CD4-positive, alpha-beta T cell (primary cell): ENCODE measurements at regions not wholly inside any gene's neighbourhood (a gene's known extent, or its start where the extent isn't known, plus 50 kb on each side); places are given as distances from the start of the nearest gene placed in this dataset.

ENCODE experiments used
- ATAC-seq: fragments of 200-7000 bp; cut with Tn5 transposase; one replicate; pipeline ENCODE4 v1.10.0; 2022; ENCODE audit warnings: mild to moderate bottlenecking; ENCODE audit not compliant: poor library complexity
- CTCF ChIA-PET: fragments of 350-600 bp; sonication (Branson Sonifier 250); formaldehyde crosslinking; loops from one replicate; lab custom pipeline; 2021; ENCODE audit warnings: antibody characterized with exemption, inconsistent platforms; lab: Charles Lee
- POLR2A ChIA-PET: fragments of 350-600 bp; sonication (Branson Sonifier 250); formaldehyde crosslinking; loops from one replicate; lab custom pipeline; 2021; ENCODE audit warnings: antibody characterized with exemption, inconsistent platforms; lab: Charles Lee
- DNase-seq, 14 experiments: peaks; one replicate each; pipeline ENCODE4 v3.0.0-alpha.2; 2013 to 2020; ENCODE audit warnings: mixed read lengths in 2 of 14
- H3K27ac ChIP-seq, 2 donors: one replicate each; pipeline versions ENCODE4 v1.5.1 to v1.7.0; 2013; ENCODE audit warnings: low read length in 2 of 2, low read depth in 1 of 2, mild to moderate bottlenecking in 1 of 2
- H3K27me3 ChIP-seq, 2 experiments: 1 replicate in 1 of 2; 2 replicates in 1 of 2; pipeline versions ENCODE4 v1.6.1 to v1.7.0; 2013; ENCODE audit warnings: low read length in 2 of 2, control low read depth in 1 of 2, mild to moderate bottlenecking in 1 of 2, moderate library complexity in 1 of 2; ENCODE audit not compliant: insufficient read depth in 2 of 2, control insufficient read depth in 1 of 2
- H3K36me3 ChIP-seq: one replicate; pipeline ENCODE4 v1.6.1; 2013; ENCODE audit warnings: low read length, control low read depth; ENCODE audit not compliant: insufficient read depth
- H3K4me1 ChIP-seq: one replicate; pipeline ENCODE4 v1.6.1; 2013; ENCODE audit warnings: low read length, control low read depth; ENCODE audit not compliant: insufficient read depth
- H3K4me3 ChIP-seq: one replicate; pipeline ENCODE4 v1.5.1; 2013; ENCODE audit warnings: mild to moderate bottlenecking, low read length, moderate library complexity
- H3K9me3 ChIP-seq, 2 experiments: 1 replicate in 1 of 2; 2 replicates in 1 of 2; pipeline versions ENCODE4 v1.6.1 to v1.7.0; 2013; ENCODE audit warnings: low read length in 2 of 2, mild to moderate bottlenecking in 2 of 2, control low read depth in 1 of 2, moderate library complexity in 1 of 2; ENCODE audit not compliant: control insufficient read depth in 1 of 2, insufficient read depth in 1 of 2
- H3K27ac Mint-ChIP-seq: one replicate; pipeline ENCODE4 v1.8.0; 2020; ENCODE audit warnings: mixed read lengths
- H3K27me3 Mint-ChIP-seq: one replicate; pipeline ENCODE4 v1.8.0; 2021; ENCODE audit warnings: mixed read lengths
- H3K36me3 Mint-ChIP-seq: one replicate; pipeline ENCODE4 v1.8.0; 2021; ENCODE audit warnings: low read depth, mixed read lengths
- H3K4me1 Mint-ChIP-seq: one replicate; pipeline ENCODE4 v1.8.0; 2021; ENCODE audit warnings: low read depth, mixed read lengths
- H3K4me3 Mint-ChIP-seq: one replicate; pipeline ENCODE4 v1.8.0; 2020; ENCODE audit warnings: mild to moderate bottlenecking, mixed read lengths
- H3K9me3 Mint-ChIP-seq: one replicate; pipeline ENCODE4 v1.8.0; 2020; ENCODE audit warnings: mixed read lengths
- intact Hi-C, 2 experiments: fragments of 100-400 bp; cut with DNase I in 1 of 2; cut with micrococcal nuclease in 1 of 2; formaldehyde crosslinking; loops; one replicate each; pipeline versions ENCODE4 v1.15.1 to v1.9.0; 2023 to 2025; cut with DNase I, micrococcal nuclease
- TF ChIP-seq, protein P1 (sequence below): fragments of 200-600 bp; IDR thresholded peaks from one replicate; pipeline ENCODE4 v1.8.0; 2022; ENCODE audit warnings: antibody characterized with exemption, mild to moderate bottlenecking

DNA sequence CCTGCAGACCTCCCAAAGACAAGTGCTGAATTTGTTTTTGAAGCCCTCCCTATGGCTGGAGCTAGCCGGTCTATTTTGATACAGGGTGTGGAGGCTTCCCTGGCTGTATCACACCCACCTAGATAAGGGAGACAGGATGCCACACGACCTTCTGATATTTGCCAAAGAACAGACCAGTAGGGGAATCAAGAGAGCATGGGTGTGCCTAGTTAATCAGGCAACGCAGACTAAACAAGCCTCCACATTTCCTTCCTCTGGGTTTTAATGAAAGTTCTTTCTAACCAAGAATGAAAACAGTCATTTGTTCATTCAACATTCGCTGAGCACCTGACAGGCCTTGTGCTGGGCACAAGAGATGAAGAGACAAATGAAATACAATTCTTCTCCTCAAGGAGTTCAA, 446.8 kb downstream of the PLPP3 start:
- intact Hi-C loops: no loop called here
- no peak for ATAC-seq
- Mint-ChIP-seq H3K4me1 (peaks cover 4% of the 10 kb centered on the region), H3K4me3 (no peak overlapping the region), H3K9me3 (no peaks in the 10 kb centered on the region), H3K27me3 (no peaks in the 10 kb centered on the region), H3K36me3 (no peaks in the 10 kb centered on the region), H3K27ac (no peak overlapping the region)
- CTCF ChIA-PET: no interaction called here
- no peaks in the 10 kb centered on the region for H3K9me3 ChIP-seq
- no peaks in the 10 kb centered on the region for H3K27me3 ChIP-seq
- TF ChIP-seq, protein P1, sequence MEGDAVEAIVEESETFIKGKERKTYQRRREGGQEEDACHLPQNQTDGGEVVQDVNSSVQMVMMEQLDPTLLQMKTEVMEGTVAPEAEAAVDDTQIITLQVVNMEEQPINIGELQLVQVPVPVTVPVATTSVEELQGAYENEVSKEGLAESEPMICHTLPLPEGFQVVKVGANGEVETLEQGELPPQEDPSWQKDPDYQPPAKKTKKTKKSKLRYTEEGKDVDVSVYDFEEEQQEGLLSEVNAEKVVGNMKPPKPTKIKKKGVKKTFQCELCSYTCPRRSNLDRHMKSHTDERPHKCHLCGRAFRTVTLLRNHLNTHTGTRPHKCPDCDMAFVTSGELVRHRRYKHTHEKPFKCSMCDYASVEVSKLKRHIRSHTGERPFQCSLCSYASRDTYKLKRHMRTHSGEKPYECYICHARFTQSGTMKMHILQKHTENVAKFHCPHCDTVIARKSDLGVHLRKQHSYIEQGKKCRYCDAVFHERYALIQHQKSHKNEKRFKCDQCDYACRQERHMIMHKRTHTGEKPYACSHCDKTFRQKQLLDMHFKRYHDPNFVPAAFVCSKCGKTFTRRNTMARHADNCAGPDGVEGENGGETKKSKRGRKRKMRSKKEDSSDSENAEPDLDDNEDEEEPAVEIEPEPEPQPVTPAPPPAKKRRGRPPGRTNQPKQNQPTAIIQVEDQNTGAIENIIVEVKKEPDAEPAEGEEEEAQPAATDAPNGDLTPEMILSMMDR: no peak
- no peak overlapping the region for H3K4me3 ChIP-seq
- H3K27ac ChIP-seq: no peak overlapping the region
- H3K36me3 ChIP-seq: no peaks in the 10 kb centered on the region
- DNase-seq: no peak
- POLR2A ChIA-PET: no interaction called here
- H3K4me1 ChIP-seq: no peaks in the 10 kb centered on the region

DNA sequence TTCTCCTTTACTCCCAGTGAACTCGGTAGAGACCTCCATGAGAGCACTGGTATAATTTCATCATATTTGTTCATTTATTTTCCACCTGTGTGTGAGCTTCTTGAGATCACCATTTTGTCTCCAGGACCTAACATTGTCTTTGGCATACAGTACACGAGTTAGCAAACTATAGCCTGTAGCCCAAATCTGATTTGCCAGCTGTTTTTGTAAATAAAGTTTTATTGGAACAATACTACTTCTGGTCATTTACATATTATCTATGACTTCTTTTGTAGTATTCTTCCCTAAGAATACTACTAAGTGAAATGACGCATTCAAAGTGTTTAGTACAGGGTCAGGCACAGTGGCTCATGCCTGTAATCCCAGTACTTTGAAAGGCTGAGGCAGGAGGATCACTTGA, 449.5 kb downstream of the PLPP3 start:
- ChIA-PET CTCF (no interaction called here), POLR2A (no interaction called here)
- DNase-seq: no peak
- H3K27me3 ChIP-seq: no peaks in the 10 kb centered on the region
- no peak overlapping the region for H3K4me3 ChIP-seq
- H3K27me3 Mint-ChIP-seq: no peaks in the 10 kb centered on the region
- no peak overlapping the region for H3K4me3 Mint-ChIP-seq
- H3K27ac Mint-ChIP-seq: no peak overlapping the region
- TF ChIP-seq, protein P1: no peak
- H3K4me1 Mint-ChIP-seq: peaks cover 4% of the 10 kb centered on the region
- no peaks in the 10 kb centered on the region for H3K36me3 ChIP-seq
- no peaks in the 10 kb centered on the region for H3K4me1 ChIP-seq
- H3K27ac ChIP-seq: no peak overlapping the region
- no peak for ATAC-seq
- intact Hi-C loops: no loop called here
- no peaks in the 10 kb centered on the region for H3K9me3 Mint-ChIP-seq
- no peaks in the 10 kb centered on the region for H3K9me3 ChIP-seq
- no peaks in the 10 kb centered on the region for H3K36me3 Mint-ChIP-seq

DNA sequence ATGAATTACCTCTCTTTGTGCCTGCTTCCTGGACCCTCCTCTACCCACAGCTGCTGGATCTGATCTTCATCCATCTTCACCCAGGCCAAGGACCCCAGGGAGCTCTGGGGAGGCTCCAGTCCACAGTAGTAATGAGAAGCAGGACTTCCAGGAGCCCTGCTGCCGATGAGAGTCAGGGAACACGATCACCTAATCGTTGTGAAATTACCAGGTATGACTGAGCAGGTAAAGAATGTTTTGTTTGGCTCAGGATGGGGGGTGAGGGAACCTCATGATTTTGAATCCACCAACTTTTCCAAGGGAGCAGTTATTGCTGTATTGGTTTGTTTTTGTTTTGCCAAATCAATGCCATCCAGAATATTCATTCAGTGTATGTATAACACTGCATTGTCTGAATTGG, 454.0 kb downstream of the PLPP3 start:
- DNase-seq: no peak
- Histone ChIP-seq H3K36me3 (no peaks in the 10 kb centered on the region), H3K9me3 (no peaks in the 10 kb centered on the region), H3K4me3 (no peak overlapping the region), H3K4me1 (no peaks in the 10 kb centered on the region), H3K27me3 (no peaks in the 10 kb centered on the region), H3K27ac (no peak overlapping the region)
- peaks cover 11% of the 10 kb centered on the region for H3K9me3 Mint-ChIP-seq
- ChIA-PET POLR2A (no interaction called here), CTCF (no interaction called here)
- H3K27ac Mint-ChIP-seq: no peak overlapping the region
- TF ChIP-seq, protein P1: no peak
- intact Hi-C loops: no loop called here
- no peak overlapping the region for H3K4me3 Mint-ChIP-seq
- H3K27me3 Mint-ChIP-seq: no peaks in the 10 kb centered on the region
- ATAC-seq: no peak
- H3K36me3 Mint-ChIP-seq: no peaks in the 10 kb centered on the region
- H3K4me1 Mint-ChIP-seq: no peaks in the 10 kb centered on the region
